ENCODE measurements at regions not wholly inside any gene's neighbourhood (a gene's known extent, or its start where the extent isn't known, plus 50 kb on each side); places are given as distances from the start of the nearest gene placed in this dataset.

GRCh38 chr7:21041252-21041651 lies 254.6 kb upstream of the SP8 start:
- no peak for DNase-seq

- DNase-seq = no peak
These were observed 255.0 kb upstream of the SP8 start for GRCh38 chr7:21041666-21042065.

- DNase-seq = no peak
These were observed 257.7 kb upstream of the SP8 start for GRCh38 chr7:21044384-21044783.

GRCh38 chr7:21044913-21045568 lies 258.4 kb upstream of the SP8 start:
- no peak for DNase-seq

- DNase-seq = no peak
These were observed 265.2 kb upstream of the SP8 start for GRCh38 chr7:21051865-21052264.

- DNase-seq = no peak
These were observed 267.9 kb upstream of the SP8 start for GRCh38 chr7:21054427-21055112.

- no peak for DNase-seq
These were observed 272.4 kb upstream of the SP8 start for GRCh38 chr7:21059069-21059468.

GRCh38 chr7:21063106-21063505 lies 276.4 kb upstream of the SP8 start:
- no peak for DNase-seq

- DNase-seq = no peak
These were observed 278.3 kb upstream of the SP8 start for GRCh38 chr7:21064698-21065648.

GRCh38 chr7:21066221-21066620 lies 279.5 kb upstream of the SP8 start:
- no peak for DNase-seq

- no peak for DNase-seq
These were observed 280.5 kb upstream of the SP8 start for GRCh38 chr7:21067216-21067615.

- no peak for DNase-seq
These were observed 283.9 kb upstream of the SP8 start for GRCh38 chr7:21070571-21071090.

GRCh38 chr7:21071561-21072501 lies 285.1 kb upstream of the SP8 start:
- no peak for DNase-seq

GRCh38 chr7:21076054-21076453 lies 289.4 kb upstream of the SP8 start:
- no peak for DNase-seq

- DNase-seq = no peak
These were observed 289.9 kb upstream of the SP8 start for GRCh38 chr7:21076574-21076973.

GRCh38 chr7:21077602-21078001 lies 290.9 kb upstream of the SP8 start:
- DNase-seq = no peak

- DNase-seq = no peak
These were observed 297.6 kb upstream of the SP8 start for GRCh38 chr7:21084286-21084685.

- DNase-seq = no peak
These were observed 300.0 kb upstream of the SP8 start for GRCh38 chr7:21086688-21087087.

GRCh38 chr7:21089653-21090052 lies 303.0 kb upstream of the SP8 start:
- DNase-seq = no peak

GRCh38 chr7:21092766-21093702 lies 306.3 kb upstream of the SP8 start:
- no peak for DNase-seq

GRCh38 chr7:21094589-21094988 lies 307.9 kb upstream of the SP8 start:
- no peak for DNase-seq
